Hepatocyte (in vitro differentiated cells): ENCODE measurements at regions not wholly inside any gene's neighbourhood (a gene's known extent, or its start where the extent isn't known, plus 50 kb on each side); places are given as distances from the start of the nearest gene placed in this dataset.

Experiments used
- EZH2phosphoT487 ChIP-seq: fragments of 200-600 bp; sonication (generic); IDR thresholded peaks from one replicate; pipeline ENCODE4 v1.6.1; 2018; ENCODE audit warnings: antibody characterized with exemption, mild to moderate bottlenecking, low read depth, moderate library complexity; ENCODE audit not compliant: unreplicated experiment, severe bottlenecking
- TF ChIP-seq, protein P1 (sequence below): fragments of 200-600 bp; sonication (generic); IDR thresholded peaks from 2 replicates; pipeline ENCODE4 v1.5.1; 2016; ENCODE audit warnings: antibody characterized with exemption, mild to moderate bottlenecking; ENCODE audit not compliant: poor library complexity

GRCh38 chr4:181692965-181693364, 550.2 kb upstream of the TENM3 start:
- TF ChIP-seq, protein P1, sequence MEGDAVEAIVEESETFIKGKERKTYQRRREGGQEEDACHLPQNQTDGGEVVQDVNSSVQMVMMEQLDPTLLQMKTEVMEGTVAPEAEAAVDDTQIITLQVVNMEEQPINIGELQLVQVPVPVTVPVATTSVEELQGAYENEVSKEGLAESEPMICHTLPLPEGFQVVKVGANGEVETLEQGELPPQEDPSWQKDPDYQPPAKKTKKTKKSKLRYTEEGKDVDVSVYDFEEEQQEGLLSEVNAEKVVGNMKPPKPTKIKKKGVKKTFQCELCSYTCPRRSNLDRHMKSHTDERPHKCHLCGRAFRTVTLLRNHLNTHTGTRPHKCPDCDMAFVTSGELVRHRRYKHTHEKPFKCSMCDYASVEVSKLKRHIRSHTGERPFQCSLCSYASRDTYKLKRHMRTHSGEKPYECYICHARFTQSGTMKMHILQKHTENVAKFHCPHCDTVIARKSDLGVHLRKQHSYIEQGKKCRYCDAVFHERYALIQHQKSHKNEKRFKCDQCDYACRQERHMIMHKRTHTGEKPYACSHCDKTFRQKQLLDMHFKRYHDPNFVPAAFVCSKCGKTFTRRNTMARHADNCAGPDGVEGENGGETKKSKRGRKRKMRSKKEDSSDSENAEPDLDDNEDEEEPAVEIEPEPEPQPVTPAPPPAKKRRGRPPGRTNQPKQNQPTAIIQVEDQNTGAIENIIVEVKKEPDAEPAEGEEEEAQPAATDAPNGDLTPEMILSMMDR = no peak
- no peak for TF ChIP-seq EZH2phosphoT487
